ENCODE measurements at regions not wholly inside any gene's neighbourhood (a gene's known extent, or its start where the extent isn't known, plus 50 kb on each side); places are given as distances from the start of the nearest gene placed in this dataset.

DNA sequence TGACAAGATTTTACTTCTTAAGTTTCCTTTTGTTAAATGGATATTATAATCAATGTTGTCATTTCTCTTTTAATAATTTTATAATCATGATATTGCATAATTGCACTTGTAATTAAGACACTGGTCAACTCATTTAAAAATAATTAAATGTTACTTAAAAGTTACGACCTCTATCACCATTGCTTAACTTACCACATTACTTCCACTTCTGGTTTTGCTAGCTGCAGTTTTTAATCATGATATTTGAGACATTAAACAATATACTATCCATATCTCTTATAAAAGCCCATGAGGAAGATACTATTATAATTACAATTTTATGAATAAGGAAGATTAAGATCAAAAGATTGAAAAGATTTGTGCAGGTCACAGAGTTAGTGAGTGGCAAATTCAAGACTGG, 502.0 kb downstream of the RNF144A start (continued):
- TF ChIP-seq, protein P1, sequence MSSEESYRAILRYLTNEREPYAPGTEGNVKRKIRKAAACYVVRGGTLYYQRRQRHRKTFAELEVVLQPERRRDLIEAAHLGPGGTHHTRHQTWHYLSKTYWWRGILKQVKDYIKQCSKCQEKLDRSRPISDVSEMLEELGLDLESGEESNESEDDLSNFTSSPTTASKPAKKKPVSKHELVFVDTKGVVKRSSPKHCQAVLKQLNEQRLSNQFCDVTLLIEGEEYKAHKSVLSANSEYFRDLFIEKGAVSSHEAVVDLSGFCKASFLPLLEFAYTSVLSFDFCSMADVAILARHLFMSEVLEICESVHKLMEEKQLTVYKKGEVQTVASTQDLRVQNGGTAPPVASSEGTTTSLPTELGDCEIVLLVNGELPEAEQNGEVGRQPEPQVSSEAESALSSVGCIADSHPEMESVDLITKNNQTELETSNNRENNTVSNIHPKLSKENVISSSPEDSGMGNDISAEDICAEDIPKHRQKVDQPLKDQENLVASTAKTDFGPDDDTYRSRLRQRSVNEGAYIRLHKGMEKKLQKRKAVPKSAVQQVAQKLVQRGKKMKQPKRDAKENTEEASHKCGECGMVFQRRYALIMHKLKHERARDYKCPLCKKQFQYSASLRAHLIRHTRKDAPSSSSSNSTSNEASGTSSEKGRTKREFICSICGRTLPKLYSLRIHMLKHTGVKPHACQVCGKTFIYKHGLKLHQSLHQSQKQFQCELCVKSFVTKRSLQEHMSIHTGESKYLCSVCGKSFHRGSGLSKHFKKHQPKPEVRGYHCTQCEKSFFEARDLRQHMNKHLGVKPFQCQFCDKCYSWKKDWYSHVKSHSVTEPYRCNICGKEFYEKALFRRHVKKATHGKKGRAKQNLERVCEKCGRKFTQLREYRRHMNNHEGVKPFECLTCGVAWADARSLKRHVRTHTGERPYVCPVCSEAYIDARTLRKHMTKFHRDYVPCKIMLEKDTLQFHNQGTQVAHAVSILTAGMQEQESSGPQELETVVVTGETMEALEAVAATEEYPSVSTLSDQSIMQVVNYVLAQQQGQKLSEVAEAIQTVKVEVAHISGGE (tag by site-specific recombination; conservative IDR thresholded peaks at IDR 0.05; ENCODE audit: low read depth): no peak
- TF ChIP-seq, protein P2, sequence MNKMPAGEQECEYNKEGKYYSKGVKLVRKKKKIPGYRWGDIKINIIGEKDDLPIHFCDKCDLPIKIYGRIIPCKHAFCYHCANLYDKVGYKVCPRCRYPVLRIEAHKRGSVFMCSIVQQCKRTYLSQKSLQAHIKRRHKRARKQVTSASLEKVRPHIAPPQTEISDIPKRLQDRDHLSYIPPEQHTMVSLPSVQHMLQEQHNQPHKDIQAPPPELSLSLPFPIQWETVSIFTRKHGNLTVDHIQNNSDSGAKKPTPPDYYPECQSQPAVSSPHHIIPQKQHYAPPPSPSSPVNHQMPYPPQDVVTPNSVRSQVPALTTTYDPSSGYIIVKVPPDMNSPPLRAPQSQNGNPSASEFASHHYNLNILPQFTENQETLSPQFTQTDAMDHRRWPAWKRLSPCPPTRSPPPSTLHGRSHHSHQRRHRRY (tag by site-specific recombination; IDR thresholded peaks at IDR 0.05): no peak
- TF ChIP-seq EGR2 (tag by site-specific recombination; IDR thresholded peaks at IDR 0.05; ENCODE audit: low read depth): no peak

- POLR2A ChIA-PET: no interaction called here
- H3K27ac ChIP-seq (ENCODE audit: extremely low read depth, low read depth, low read length): no peak overlapping the region
- no peaks in the 10 kb centered on the region for H3K36me3 ChIP-seq (ENCODE audit: control insufficient read depth in 2 of 2, insufficient read depth in 1 of 2, low read length in 2 of 2)
- H3K4me3 ChIP-seq (ENCODE audit: low read depth, low read length): no peak overlapping the region
- CTCF ChIA-PET: no interaction called here
- H3K9me3 ChIP-seq (ENCODE audit: control insufficient read depth, insufficient read depth, low read depth, low read length): no peaks in the 10 kb centered on the region
- H3K4me1 ChIP-seq (ENCODE audit: control insufficient read depth, insufficient read depth, low read length): no peaks in the 10 kb centered on the region
- TF ChIP-seq ZBTB6 (tag by site-specific recombination; IDR thresholded peaks at IDR 0.05) (no peak), ZNF670 (tag by site-specific recombination; IDR thresholded peaks at IDR 0.05; ENCODE audit: low read depth) (no peak), SP3 (tag by site-specific recombination; IDR thresholded peaks at IDR 0.05) (no peak), ZBTB7A (tag by site-specific recombination; IDR thresholded peaks at IDR 0.05; ENCODE audit: low read depth) (no peak), WT1 (tag by site-specific recombination; IDR thresholded peaks at IDR 0.05) (no peak), ZNF292 (tag by site-specific recombination; IDR thresholded peaks at IDR 0.05; ENCODE audit: borderline replicate concordance, low read depth) (no peak), ZNF311 (tag by site-specific recombination; IDR thresholded peaks at IDR 0.05; ENCODE audit: borderline replicate concordance) (no peak), OSR2 (tag by site-specific recombination; IDR thresholded peaks at IDR 0.05) (no peak), ZNF175 (tag by site-specific recombination; IDR thresholded peaks at IDR 0.05) (no peak), ZNF10 (tag by site-specific recombination; IDR thresholded peaks at IDR 0.05) (no peak), ZNF138 (tag by site-specific recombination; IDR thresholded peaks at IDR 0.05; ENCODE audit: borderline replicate concordance) (no peak), REST (tag by site-specific recombination; IDR thresholded peaks at IDR 0.05) (no peak), ZNF791 (tag by site-specific recombination; IDR thresholded peaks at IDR 0.05) (no peak), ZNF26 (tag by site-specific recombination; IDR thresholded peaks at IDR 0.05) (no peak), ZNF549 (tag by site-specific recombination; IDR thresholded peaks at IDR 0.05) (no peak), SALL2 (tag by site-specific recombination; IDR thresholded peaks at IDR 0.05; ENCODE audit: borderline replicate concordance) (no peak)
- TF ChIP-seq, protein P2 (tag by site-specific recombination; IDR thresholded peaks at IDR 0.05): no peak
- TF ChIP-seq, protein P3, sequence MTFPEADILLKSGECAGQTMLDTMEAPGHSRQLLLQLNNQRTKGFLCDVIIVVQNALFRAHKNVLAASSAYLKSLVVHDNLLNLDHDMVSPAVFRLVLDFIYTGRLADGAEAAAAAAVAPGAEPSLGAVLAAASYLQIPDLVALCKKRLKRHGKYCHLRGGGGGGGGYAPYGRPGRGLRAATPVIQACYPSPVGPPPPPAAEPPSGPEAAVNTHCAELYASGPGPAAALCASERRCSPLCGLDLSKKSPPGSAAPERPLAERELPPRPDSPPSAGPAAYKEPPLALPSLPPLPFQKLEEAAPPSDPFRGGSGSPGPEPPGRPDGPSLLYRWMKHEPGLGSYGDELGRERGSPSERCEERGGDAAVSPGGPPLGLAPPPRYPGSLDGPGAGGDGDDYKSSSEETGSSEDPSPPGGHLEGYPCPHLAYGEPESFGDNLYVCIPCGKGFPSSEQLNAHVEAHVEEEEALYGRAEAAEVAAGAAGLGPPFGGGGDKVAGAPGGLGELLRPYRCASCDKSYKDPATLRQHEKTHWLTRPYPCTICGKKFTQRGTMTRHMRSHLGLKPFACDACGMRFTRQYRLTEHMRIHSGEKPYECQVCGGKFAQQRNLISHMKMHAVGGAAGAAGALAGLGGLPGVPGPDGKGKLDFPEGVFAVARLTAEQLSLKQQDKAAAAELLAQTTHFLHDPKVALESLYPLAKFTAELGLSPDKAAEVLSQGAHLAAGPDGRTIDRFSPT (tag by site-specific recombination; IDR thresholded peaks at IDR 0.05): no peak
- TF ChIP-seq, protein P4, sequence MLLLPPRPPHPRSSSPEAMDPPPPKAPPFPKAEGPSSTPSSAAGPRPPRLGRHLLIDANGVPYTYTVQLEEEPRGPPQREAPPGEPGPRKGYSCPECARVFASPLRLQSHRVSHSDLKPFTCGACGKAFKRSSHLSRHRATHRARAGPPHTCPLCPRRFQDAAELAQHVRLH (tag by site-specific recombination; IDR thresholded peaks at IDR 0.05): no peak
These were observed 502.7 kb downstream of the RNF144A start for GRCh38 chr2:7419814-7420311.
